HepG2 (cell line): ENCODE measurements at regions not wholly inside any gene's neighbourhood (a gene's known extent, or its start where the extent isn't known, plus 50 kb on each side); places are given as distances from the start of the nearest gene placed in this dataset.

Experiments
- ATAC-seq: fragments of 200-7000 bp; cut with Tn5 transposase; 3 replicates; pipeline ENCODE4 v1.9.1; 2020; ENCODE audit warnings: mild to moderate bottlenecking, moderate library complexity
- BruUV-seq: library from RNA; stranded (reverse); fragments of 400-500 nt; replicated peaks from 2 replicates; lab custom pipeline; 2021; lab: Mats Ljungman, UMichigan
- CTCF ChIA-PET: fragments of 300-600 bp; formaldehyde crosslinking; extraction: SDS; loops from one replicate; lab custom pipeline; 2021; ENCODE audit warnings: low total read pairs, inconsistent platforms, low intra/inter-chr PET ratio; lab: Yijun Ruan, JAX
- POLR2A ChIA-PET: fragments of 350-600 bp; sonication (Branson Sonifier 250); formaldehyde crosslinking; loops from one replicate; lab custom pipeline; 2020; ENCODE audit warnings: antibody characterized with exemption, inconsistent platforms; lab: Yijun Ruan, JAX
- DNase-seq: peaks from one replicate; pipeline ENCODE4 v3.0.0-alpha.2; 2015; ENCODE audit warnings: low spot score
- FAIRE-seq: peaks from 3 replicates; lab custom pipeline; 2011; peaks lifted over from hg19 to GRCh38; lab: Jason Lieb, UNC
- H2AFZ ChIP-seq: one replicate; pipeline ENCODE4 v1.6.1; 2011; ENCODE audit warnings: low read length, inconsistent platforms
- H3K27ac ChIP-seq: fragments of 300-600 bp; 3 replicates; pipeline ENCODE4 v1.8.0; 2011; ENCODE audit warnings: mixed run types, mild to moderate bottlenecking, mixed read lengths, low read length, inconsistent platforms; ENCODE audit not compliant: insufficient read depth; ENCODE audit errors: extremely low read length
- H3K27me3 ChIP-seq, 2 experiments: fragments of 200-600 bp in 1 of 2; 2 replicates in 1 of 2; 3 replicates in 1 of 2; pipeline versions ENCODE4 v1.6.0 to v1.8.0; 2011; ENCODE audit warnings: low read length in 2 of 2, mild to moderate bottlenecking in 2 of 2, moderate library complexity in 2 of 2, inconsistent platforms in 1 of 2; ENCODE audit not compliant: insufficient read depth in 2 of 2, control insufficient read depth in 1 of 2
- H3K36me3 ChIP-seq, 2 experiments: fragments of 200-600 bp in 1 of 2; replicated peaks in 1 of 2; 2 replicates in 1 of 2; 3 replicates in 1 of 2; pipeline versions ENCODE4 v1.5.1 to v1.8.0; 2011; ENCODE audit warnings: low read length in 2 of 2, inconsistent platforms in 1 of 2; ENCODE audit not compliant: insufficient read depth in 2 of 2, control insufficient read depth in 1 of 2
- H3K4me1 ChIP-seq: 2 replicates; pipeline ENCODE4 v1.5.1; 2012; ENCODE audit warnings: low read length, inconsistent platforms; ENCODE audit not compliant: insufficient read depth
- H3K4me2 ChIP-seq: 2 replicates; pipeline ENCODE4 v1.6.0; 2011; ENCODE audit warnings: low read depth, low read length, inconsistent platforms
- H3K4me3 ChIP-seq, 3 experiments: fragments of 200-600 bp in 1 of 3; sonication (generic), shearing (Covaris generic) in 1 of 3; replicated peaks in 1 of 3; 2 replicates each; pipeline ENCODE4 v1.5.1; 2011 to 2016; ENCODE audit warnings: low read length in 3 of 3, inconsistent platforms in 2 of 3, low read depth in 2 of 3, mild to moderate bottlenecking in 2 of 3, control low read depth in 1 of 3, mixed read lengths in 1 of 3; ENCODE audit not compliant: insufficient read depth in 1 of 3
- H3K79me2 ChIP-seq: one replicate; pipeline ENCODE4 v1.6.1; 2011; ENCODE audit warnings: low read length, inconsistent platforms; ENCODE audit not compliant: insufficient read depth
- H3K9ac ChIP-seq: 2 replicates; pipeline ENCODE4 v1.6.0; 2011; ENCODE audit warnings: mild to moderate bottlenecking, low read depth, low read length, inconsistent platforms; ENCODE audit not compliant: insufficient read depth
- H3K9me3 ChIP-seq: 2 replicates; pipeline ENCODE4 v1.5.1; 2012; ENCODE audit warnings: mild to moderate bottlenecking, low read length
- H4K20me1 ChIP-seq: 2 replicates; pipeline ENCODE4 v1.6.0; 2011; ENCODE audit warnings: inconsistent platforms, mild to moderate bottlenecking, low read length, moderate library complexity; ENCODE audit not compliant: insufficient read depth
- CBX2 ChIP-seq, 2 experiments: fragments of 200-600 bp in 1 of 2; sonication (generic); formaldehyde crosslinking in 1 of 2; IDR thresholded peaks; 2 replicates each; pipeline versions ENCODE4 v1.7.0 to v1.8.1; 2018 to 2022; ENCODE audit warnings: low read depth in 2 of 2, low read length in 1 of 2, mild to moderate bottlenecking in 1 of 2, missing genetic modification reagents in 1 of 2
- HMGA1 ChIP-seq: sonication (generic); formaldehyde crosslinking; conservative IDR thresholded peaks from 2 replicates; pipeline ENCODE4 v1.4.0; 2020; ENCODE audit warnings: missing genetic modification reagents
- NCOA5 ChIP-seq: sonication (generic); formaldehyde crosslinking; IDR thresholded peaks from 2 replicates; pipeline ENCODE4 v1.4.0; 2020; ENCODE audit warnings: missing genetic modification reagents
- NFIB ChIP-seq: sonication (generic); formaldehyde crosslinking; IDR thresholded peaks from 2 replicates; pipeline ENCODE4 v1.9.0; 2021; ENCODE audit warnings: missing genetic modification reagents, mild to moderate bottlenecking, borderline replicate concordance
- RAD21 ChIP-seq: fragments of 450-650 bp; formaldehyde crosslinking; IDR thresholded peaks from 2 replicates; pipeline ENCODE4 v1.5.0; 2020; ENCODE audit warnings: mild to moderate bottlenecking
- REPIN1 ChIP-seq: sonication (generic); formaldehyde crosslinking; IDR thresholded peaks from 2 replicates; pipeline ENCODE4 v1.8.0; 2022; ENCODE audit warnings: missing genetic modification reagents, low read depth, mild to moderate bottlenecking, borderline replicate concordance
- ZNF609 ChIP-seq: sonication (generic); formaldehyde crosslinking; IDR thresholded peaks from 2 replicates; pipeline ENCODE4 v1.4.0; 2020; ENCODE audit warnings: mild to moderate bottlenecking, missing genetic modification reagents, borderline replicate concordance
- ZNF75D ChIP-seq: sonication (generic); formaldehyde crosslinking; IDR thresholded peaks from 2 replicates; pipeline ENCODE4 v1.8.1; 2023; ENCODE audit warnings: missing genetic modification reagents, mild to moderate bottlenecking, borderline replicate concordance
- ZNF878 ChIP-seq: sonication (generic); formaldehyde crosslinking; IDR thresholded peaks from 2 replicates; pipeline ENCODE4 v1.8.1; 2023; ENCODE audit warnings: mild to moderate bottlenecking, missing genetic modification reagents, moderate library complexity
- in situ Hi-C: cut with HindIII; loops from 2 replicates; pipeline ENCODE4 v1.10.0; 2017; ENCODE audit warnings: low pct_unique_long_range_greater_than_20kb; ENCODE audit not compliant: extremely low pct_ligation_motif_present
- intact Hi-C: fragments of 100-400 bp; cut with micrococcal nuclease; formaldehyde crosslinking; loops from one replicate; pipeline ENCODE4 v1.10.0; 2022; ENCODE audit not compliant: unreplicated experiment
- TF ChIP-seq, protein P1 (sequence below): sonication (generic); formaldehyde crosslinking; IDR thresholded peaks from 2 replicates; pipeline ENCODE4 v1.8.0; 2022; ENCODE audit warnings: missing genetic modification reagents, mild to moderate bottlenecking, borderline replicate concordance
- TF ChIP-seq, protein P2 (sequence below): sonication (generic); formaldehyde crosslinking; IDR thresholded peaks from 2 replicates; pipeline ENCODE4 v1.4.0; 2020; ENCODE audit warnings: low read depth, missing genetic modification reagents
- TF ChIP-seq, protein P3 (sequence below): sonication (generic); formaldehyde crosslinking; IDR thresholded peaks from 2 replicates; pipeline ENCODE4 v1.4.0; 2020; ENCODE audit warnings: missing genetic modification reagents
- TF ChIP-seq, protein P4 (sequence below): sonication (generic); formaldehyde crosslinking; IDR thresholded peaks from 2 replicates; pipeline ENCODE4 v1.4.0; 2020; ENCODE audit warnings: missing genetic modification reagents, borderline replicate concordance

DNA sequence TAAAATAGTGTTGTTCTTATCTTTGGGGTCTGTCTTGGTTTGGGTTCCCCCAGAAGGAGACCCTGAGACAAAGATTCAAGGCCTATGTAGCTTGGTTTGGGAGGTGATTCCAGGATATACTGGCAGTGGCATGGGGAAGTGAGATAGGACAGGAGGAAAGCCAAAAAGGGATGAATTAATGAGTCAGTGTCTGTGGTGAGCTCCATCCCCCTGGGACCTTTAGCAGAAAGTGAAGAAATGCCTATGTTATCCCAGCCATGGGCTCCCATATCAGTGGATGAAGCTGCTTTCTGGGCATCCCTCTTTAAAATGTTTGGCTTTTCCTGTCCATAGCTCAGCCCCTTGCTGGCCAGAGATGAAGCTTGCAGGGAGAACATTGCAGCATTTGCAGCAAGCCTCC is 217.0 kb upstream of the CTBP2 start:
- Histone ChIP-seq H3K9me3 (peaks cover 4% of the 10 kb centered on the region; the same call in 1 of the 2 replicates), H3K36me3 (no peaks in the 10 kb centered on the region), H2AFZ (no peak overlapping the region), H3K27ac (no peak overlapping the region), H3K4me3 (no peak overlapping the region), H4K20me1 (no peaks in the 10 kb centered on the region), H3K9ac (no peak overlapping the region), H3K27me3 (peaks cover 0 to 2% of the 10 kb centered on the region in 2 experiments; a peak in 1 of 5 replicates), H3K4me2 (no peak overlapping the region), H3K4me1 (no peaks in the 10 kb centered on the region), H3K79me2 (no peaks in the 10 kb centered on the region)
- no TSS peak for BruUV-seq
- POLR2A ChIA-PET = no interaction called here
- DNase-seq = no peak
- in situ Hi-C loops = no loop called here
- intact Hi-C loops = no loop called here
- no peak for ATAC-seq
- TF ChIP-seq, protein P1, sequence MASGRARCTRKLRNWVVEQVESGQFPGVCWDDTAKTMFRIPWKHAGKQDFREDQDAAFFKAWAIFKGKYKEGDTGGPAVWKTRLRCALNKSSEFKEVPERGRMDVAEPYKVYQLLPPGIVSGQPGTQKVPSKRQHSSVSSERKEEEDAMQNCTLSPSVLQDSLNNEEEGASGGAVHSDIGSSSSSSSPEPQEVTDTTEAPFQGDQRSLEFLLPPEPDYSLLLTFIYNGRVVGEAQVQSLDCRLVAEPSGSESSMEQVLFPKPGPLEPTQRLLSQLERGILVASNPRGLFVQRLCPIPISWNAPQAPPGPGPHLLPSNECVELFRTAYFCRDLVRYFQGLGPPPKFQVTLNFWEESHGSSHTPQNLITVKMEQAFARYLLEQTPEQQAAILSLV (CRISPR knock-in tag) = no peak
- TF ChIP-seq, protein P2, sequence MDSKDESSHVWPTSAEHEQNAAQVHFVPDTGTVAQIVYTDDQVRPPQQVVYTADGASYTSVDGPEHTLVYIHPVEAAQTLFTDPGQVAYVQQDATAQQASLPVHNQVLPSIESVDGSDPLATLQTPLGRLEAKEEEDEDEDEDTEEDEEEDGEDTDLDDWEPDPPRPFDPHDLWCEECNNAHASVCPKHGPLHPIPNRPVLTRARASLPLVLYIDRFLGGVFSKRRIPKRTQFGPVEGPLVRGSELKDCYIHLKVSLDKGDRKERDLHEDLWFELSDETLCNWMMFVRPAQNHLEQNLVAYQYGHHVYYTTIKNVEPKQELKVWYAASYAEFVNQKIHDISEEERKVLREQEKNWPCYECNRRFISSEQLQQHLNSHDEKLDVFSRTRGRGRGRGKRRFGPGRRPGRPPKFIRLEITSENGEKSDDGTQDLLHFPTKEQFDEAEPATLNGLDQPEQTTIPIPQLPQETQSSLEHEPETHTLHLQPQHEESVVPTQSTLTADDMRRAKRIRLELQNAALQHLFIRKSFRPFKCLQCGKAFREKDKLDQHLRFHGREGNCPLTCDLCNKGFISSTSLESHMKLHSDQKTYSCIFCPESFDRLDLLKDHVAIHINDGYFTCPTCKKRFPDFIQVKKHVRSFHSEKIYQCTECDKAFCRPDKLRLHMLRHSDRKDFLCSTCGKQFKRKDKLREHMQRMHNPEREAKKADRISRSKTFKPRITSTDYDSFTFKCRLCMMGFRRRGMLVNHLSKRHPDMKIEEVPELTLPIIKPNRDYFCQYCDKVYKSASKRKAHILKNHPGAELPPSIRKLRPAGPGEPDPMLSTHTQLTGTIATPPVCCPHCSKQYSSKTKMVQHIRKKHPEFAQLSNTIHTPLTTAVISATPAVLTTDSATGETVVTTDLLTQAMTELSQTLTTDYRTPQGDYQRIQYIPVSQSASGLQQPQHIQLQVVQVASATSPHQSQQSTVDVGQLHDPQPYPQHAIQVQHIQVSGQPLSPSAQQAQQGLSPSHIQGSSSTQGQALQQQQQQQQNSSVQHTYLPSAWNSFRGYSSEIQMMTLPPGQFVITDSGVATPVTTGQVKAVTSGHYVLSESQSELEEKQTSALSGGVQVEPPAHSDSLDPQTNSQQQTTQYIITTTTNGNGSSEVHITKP (CRISPR knock-in tag) = no peak
- TF ChIP-seq REPIN1 (CRISPR knock-in tag) = no peak
- TF ChIP-seq HMGA1 (CRISPR knock-in tag) = no peak
- no peak for TF ChIP-seq ZNF75D
- TF ChIP-seq RAD21 = no peak
- TF ChIP-seq, protein P3, sequence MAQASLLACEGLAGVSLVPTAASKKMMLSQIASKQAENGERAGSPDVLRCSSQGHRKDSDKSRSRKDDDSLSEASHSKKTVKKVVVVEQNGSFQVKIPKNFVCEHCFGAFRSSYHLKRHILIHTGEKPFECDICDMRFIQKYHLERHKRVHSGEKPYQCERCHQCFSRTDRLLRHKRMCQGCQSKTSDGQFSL (CRISPR knock-in tag) = no peak
- no peak for TF ChIP-seq ZNF609 (CRISPR knock-in tag)
- TF ChIP-seq NFIB (CRISPR knock-in tag) = no peak
- TF ChIP-seq CBX2 (IDR thresholded peaks at IDR 0.05; ENCODE audit: low read depth, low read length) = no peak
- no peak for TF ChIP-seq CBX2 (CRISPR knock-in tag; IDR thresholded peaks at IDR 0.05; ENCODE audit: low read depth)
- TF ChIP-seq, protein P4, sequence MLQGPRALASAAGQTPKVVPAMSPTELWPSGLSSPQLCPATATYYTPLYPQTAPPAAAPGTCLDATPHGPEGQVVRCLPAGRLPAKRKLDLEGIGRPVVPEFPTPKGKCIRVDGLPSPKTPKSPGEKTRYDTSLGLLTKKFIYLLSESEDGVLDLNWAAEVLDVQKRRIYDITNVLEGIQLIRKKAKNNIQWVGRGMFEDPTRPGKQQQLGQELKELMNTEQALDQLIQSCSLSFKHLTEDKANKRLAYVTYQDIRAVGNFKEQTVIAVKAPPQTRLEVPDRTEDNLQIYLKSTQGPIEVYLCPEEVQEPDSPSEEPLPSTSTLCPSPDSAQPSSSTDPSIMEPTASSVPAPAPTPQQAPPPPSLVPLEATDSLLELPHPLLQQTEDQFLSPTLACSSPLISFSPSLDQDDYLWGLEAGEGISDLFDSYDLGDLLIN (CRISPR knock-in tag) = no peak
- no peak for TF ChIP-seq ZNF878 (CRISPR knock-in tag)
- no peak for TF ChIP-seq NCOA5
- FAIRE-seq = no peak
- CTCF ChIA-PET = no interaction called here
